K562 (cell line): ENCODE measurements at regions not wholly inside any gene's neighbourhood (a gene's known extent, or its start where the extent isn't known, plus 50 kb on each side); places are given as distances from the start of the nearest gene placed in this dataset.

Experiments
- ATAC-seq: fragments of 200-7000 bp; cut with Tn5 transposase; 3 replicates; pipeline ENCODE4 v1.9.1; 2020; ENCODE audit warnings: moderate library complexity
- BruUV-seq: library from RNA; stranded (reverse); fragments of 400-500 nt; replicated peaks from 2 replicates; lab custom pipeline; 2021; lab: Mats Ljungman, UMichigan
- CTCF ChIA-PET: fragments of 300-600 bp; formaldehyde crosslinking; extraction: SDS; loops from one replicate; lab custom pipeline; 2021; ENCODE audit warnings: low intra/inter-chr PET ratio; lab: Yijun Ruan, JAX
- POLR2A ChIA-PET: fragments of 300-600, 350-650 bp; sonication (Branson Sonifier 250); formaldehyde crosslinking; extraction: SDS; loops from one replicate; lab custom pipeline; 2021; ENCODE audit warnings: antibody characterized with exemption, inconsistent platforms; lab: Yijun Ruan, JAX
- DNase-seq, 4 experiments: peaks; one replicate each; pipeline versions ENCODE4 v3.0.0 to v3.0.0-alpha.2; 2011 to 2018; ENCODE audit warnings: low spot score in 3 of 4, mixed read lengths in 3 of 4; ENCODE audit errors: extremely low read depth in 1 of 4
- FAIRE-seq: peaks from 2 replicates; lab custom pipeline; 2011; peaks lifted over from hg19 to GRCh38; lab: Jason Lieb, UNC
- H2AFZ ChIP-seq: 2 replicates; pipeline ENCODE4 v1.6.0; 2011; ENCODE audit warnings: low read depth, low read length, control low read depth, inconsistent platforms
- H3K27ac ChIP-seq: fragments of 200-600 bp; 3 replicates; pipeline ENCODE4 v1.8.0; 2011; ENCODE audit warnings: low read depth, mild to moderate bottlenecking, control low read depth, inconsistent platforms, low read length, moderate library complexity, mixed read lengths; ENCODE audit errors: extremely low read depth
- H3K27me3 ChIP-seq, 2 experiments: fragments of 300-600 bp in 1 of 2; 2 replicates in 1 of 2; 3 replicates in 1 of 2; pipeline versions ENCODE4 v1.6.0 to v1.8.0; 2011; ENCODE audit warnings: inconsistent platforms in 2 of 2, low read length in 2 of 2, mild to moderate bottlenecking in 1 of 2, mixed read lengths in 1 of 2, moderate library complexity in 1 of 2; ENCODE audit not compliant: control insufficient read depth in 2 of 2, insufficient read depth in 2 of 2
- H3K36me3 ChIP-seq: fragments of 300-600 bp; 3 replicates; pipeline ENCODE4 v1.8.0; 2011; ENCODE audit warnings: mild to moderate bottlenecking, low read length, inconsistent platforms; ENCODE audit not compliant: control insufficient read depth, insufficient read depth
- H3K4me1 ChIP-seq, 2 experiments: fragments of 200-600 bp in 1 of 2; replicated peaks in 1 of 2; 2 replicates in 1 of 2; 3 replicates in 1 of 2; pipeline versions ENCODE4 v1.5.1 to v1.8.0; 2011; ENCODE audit warnings: inconsistent platforms in 2 of 2, low read length in 2 of 2, mild to moderate bottlenecking in 1 of 2, mixed read lengths in 1 of 2, moderate library complexity in 1 of 2; ENCODE audit not compliant: control insufficient read depth in 2 of 2, insufficient read depth in 2 of 2
- H3K4me2 ChIP-seq: 2 replicates; pipeline ENCODE4 v1.6.1; 2011; ENCODE audit warnings: low read length, control low read depth, inconsistent platforms, mixed read lengths; ENCODE audit not compliant: insufficient read depth
- H3K4me3 ChIP-seq: fragments of 200-600 bp; sonication (generic), shearing (Covaris generic); 2 replicates; pipeline ENCODE4 v1.5.1; 2016; ENCODE audit warnings: control low read depth, inconsistent platforms
- H3K79me2 ChIP-seq: fragments of 200-600 bp; 3 replicates; pipeline ENCODE4 v1.8.0; 2011; ENCODE audit warnings: low read length, inconsistent platforms; ENCODE audit not compliant: control insufficient read depth, insufficient read depth
- H3K9ac ChIP-seq, 2 experiments: 2 replicates each; pipeline versions ENCODE4 v1.6.0 to v1.6.1; 2011; ENCODE audit warnings: low read depth in 2 of 2, low read length in 2 of 2, control low read depth in 1 of 2, inconsistent platforms in 1 of 2, mild to moderate bottlenecking in 1 of 2, mixed read lengths in 1 of 2; ENCODE audit not compliant: insufficient read depth in 1 of 2
- H3K9me1 ChIP-seq: one replicate; pipeline ENCODE4 v1.6.0; 2011; ENCODE audit warnings: inconsistent platforms, mild to moderate bottlenecking, low read length, moderate library complexity; ENCODE audit not compliant: control insufficient read depth, insufficient read depth
- H3K9me3 ChIP-seq: replicated peaks from 2 replicates; pipeline ENCODE4 v1.5.1; 2011; ENCODE audit warnings: low read depth, low read length, inconsistent platforms; ENCODE audit not compliant: control insufficient read depth, insufficient read depth
- H4K20me1 ChIP-seq: replicated peaks from 2 replicates; pipeline ENCODE4 v1.6.1; 2011; ENCODE audit warnings: low read length, inconsistent platforms, mixed read lengths; ENCODE audit not compliant: control insufficient read depth, insufficient read depth
- BCOR ChIP-seq: fragments of 450-650 bp; IDR thresholded peaks from 2 replicates; pipeline ENCODE4 v1.6.1; 2016
- BMI1 ChIP-seq: fragments of 150-350 bp; IDR thresholded peaks from 2 replicates; pipeline ENCODE4 v1.6.1; 2014; ENCODE audit warnings: low read length
- C11orf30 ChIP-seq: fragments of 450-650 bp; IDR thresholded peaks from 2 replicates; pipeline ENCODE4 v1.6.1; 2016; ENCODE audit warnings: low read depth, mild to moderate bottlenecking
- FOSL1 ChIP-seq: fragments of 200-800 bp; sonication (Bioruptor generic); conservative IDR thresholded peaks from 2 replicates; pipeline ENCODE4 v1.6.1; 2016; ENCODE audit warnings: missing genetic modification characterization, missing compliant biosample characterization
- MAFG ChIP-seq: fragments of 450-650 bp; conservative IDR thresholded peaks from 2 replicates; pipeline ENCODE4 v1.6.1; 2016; ENCODE audit warnings: missing genetic modification characterization, missing compliant biosample characterization
- MCM7 ChIP-seq, 2 experiments: fragments of 450-650 bp; IDR thresholded peaks; 2 replicates each; pipeline ENCODE4 v1.6.1; 2016 to 2018
- PHTF2 ChIP-seq: fragments of 250-450 bp; sonication (Bioruptor Pico); IDR thresholded peaks from 2 replicates; pipeline ENCODE4 v1.5.0; 2021; ENCODE audit warnings: mild to moderate bottlenecking
- RUNX1 ChIP-seq: sonication (generic); IDR thresholded peaks from 2 replicates; pipeline ENCODE4 v1.6.1; 2016; ENCODE audit warnings: antibody characterized with exemption, low read depth
- SLC30A9 ChIP-seq: fragments of 250-450 bp; sonication (Bioruptor Pico); IDR thresholded peaks from 2 replicates; pipeline ENCODE4 v1.8.0; 2022; ENCODE audit warnings: mild to moderate bottlenecking, moderate library complexity
- WGBS: fragments of 100-300 bp; shearing (Covaris generic); methylation state at CpG from one replicate; pipeline ENCODE4 v1.1.6; 2016; ENCODE audit warnings: low coverage, mixed read lengths; ENCODE audit not compliant: insufficient coverage; ENCODE audit errors: missing lambda C conversion rate; 5-methylcytosine and 5-hydroxymethylcytosine counted together
- in situ Hi-C: fragments of 300-500 bp; cut with MboI; formaldehyde crosslinking; loops from 4 replicates; pipeline ENCODE4 v1.15.0; 2018; ENCODE audit warnings: inconsistent platforms, mixed read lengths
- intact Hi-C: fragments of 100-400 bp; cut with micrococcal nuclease; formaldehyde crosslinking; loops from 2 replicates; pipeline ENCODE4 v1.14.2; 2022
- TF ChIP-seq, protein P1 (sequence below), 2 experiments: IDR thresholded peaks; 2 replicates each; pipeline ENCODE4 v1.6.1; 2011; ENCODE audit warnings: borderline replicate concordance in 1 of 2, control low read depth in 1 of 2, low read depth in 1 of 2, low read length in 1 of 2, mild to moderate bottlenecking in 1 of 2, mixed read lengths in 1 of 2, moderate library complexity in 1 of 2; ENCODE audit not compliant: insufficient read depth in 1 of 2, insufficient read length in 1 of 2, poor library complexity in 1 of 2, severe bottlenecking in 1 of 2; ENCODE audit errors: extremely low read depth in 1 of 2

DNA sequence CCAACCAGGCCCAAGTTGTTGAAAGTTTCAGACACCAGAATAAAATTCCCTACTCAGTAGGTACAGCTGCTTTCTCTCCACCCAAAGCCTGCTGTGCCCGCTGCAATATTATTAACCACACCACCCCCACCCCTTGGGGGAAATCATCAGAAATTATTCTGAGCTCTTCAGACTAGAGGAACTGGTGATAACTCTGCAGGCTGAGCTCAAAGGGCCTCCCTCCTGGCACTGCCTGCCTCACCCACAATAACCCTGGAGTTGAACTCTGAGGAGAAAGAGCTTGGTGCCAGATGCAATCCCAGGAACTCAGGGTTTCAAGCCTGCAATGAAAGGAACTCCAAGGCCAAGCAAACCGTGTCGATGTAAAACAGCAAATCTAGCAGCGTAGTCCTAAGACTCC, 381.7 kb upstream of the ZNF507 start:
- Histone ChIP-seq H3K27ac (no peak overlapping the region), H3K4me1 (no peaks in the 10 kb centered on the region), H3K9ac (no peak overlapping the region), H3K4me2 (no peak overlapping the region), H4K20me1 (peaks cover 2% of the 10 kb centered on the region; the same call in 1 of the 2 replicates), H3K9me3 (no peaks in the 10 kb centered on the region)
- intact Hi-C loops (no loop called here), in situ Hi-C loops (no loop called here)
- WGBS, result 0% methylated on average over 4 of the region's 4 CpGs
- DNase-seq, result no peak
- no peak for FAIRE-seq
- no peak for ATAC-seq
- TF ChIP-seq C11orf30, result no peak
- TF ChIP-seq FOSL1 (tag), result no peak
- TF ChIP-seq MCM7 (IDR thresholded peaks at IDR 0.05), result no peak
- TF ChIP-seq, protein P1, sequence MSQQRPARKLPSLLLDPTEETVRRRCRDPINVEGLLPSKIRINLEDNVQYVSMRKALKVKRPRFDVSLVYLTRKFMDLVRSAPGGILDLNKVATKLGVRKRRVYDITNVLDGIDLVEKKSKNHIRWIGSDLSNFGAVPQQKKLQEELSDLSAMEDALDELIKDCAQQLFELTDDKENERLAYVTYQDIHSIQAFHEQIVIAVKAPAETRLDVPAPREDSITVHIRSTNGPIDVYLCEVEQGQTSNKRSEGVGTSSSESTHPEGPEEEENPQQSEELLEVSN (IDR thresholded peaks at IDR 0.05; ENCODE audit: borderline replicate concordance in 1 of 2, extremely low read depth in 1 of 2, insufficient read depth in 1 of 2, insufficient read length in 1 of 2, low read depth in 1 of 2, low read length in 1 of 2, poor library complexity in 1 of 2, severe bottlenecking in 1 of 2), result no peak
- no peak for TF ChIP-seq BCOR
- TF ChIP-seq BMI1, result no peak
- TF ChIP-seq MAFG (tag), result no peak
- no peak for TF ChIP-seq SLC30A9 (CRISPR knock-in tag)
- no peak for TF ChIP-seq RUNX1
- no peak for TF ChIP-seq PHTF2 (CRISPR knock-in tag)
- TF ChIP-seq, all 486 proteins: peak for 0
- Histone ChIP-seq H3K36me3 (no peaks in the 10 kb centered on the region), H3K79me2 (no peaks in the 10 kb centered on the region), H3K27me3 (peaks cover 8 to 15% of the 10 kb centered on the region in 2 experiments; a peak in 4 of 5 replicates), H3K9me1 (no peaks in the 10 kb centered on the region), H2AFZ (no peak overlapping the region), H3K4me3 (no peak overlapping the region)
- CTCF ChIA-PET, result no interaction called here
- POLR2A ChIA-PET, result no interaction called here
- no TSS peak for BruUV-seq
